H1 (cell line): ENCODE measurements at regions not wholly inside any gene's neighbourhood (a gene's known extent, or its start where the extent isn't known, plus 50 kb on each side); places are given as distances from the start of the nearest gene placed in this dataset.

ENCODE experiments used
- POLR2AphosphoS5 ChIP-seq: IDR thresholded peaks from 2 replicates; pipeline ENCODE4 v1.6.1; 2011; ENCODE audit warnings: low read depth, low read length
- TAF1 ChIP-seq: IDR thresholded peaks from 2 replicates; pipeline ENCODE4 v1.6.1; 2011; ENCODE audit warnings: mild to moderate bottlenecking, low read depth, low read length

- TF ChIP-seq TAF1 (no peak), POLR2AphosphoS5 (no peak)
These were observed 218.4 kb upstream of the LMCD1 start for GRCh38 chr3:8283193-8283592.
